H9 (cell line): ENCODE measurements at regions not wholly inside any gene's neighbourhood (a gene's known extent, or its start where the extent isn't known, plus 50 kb on each side); places are given as distances from the start of the nearest gene placed in this dataset.

ENCODE experiments used
- DNase-seq: peaks from one replicate; pipeline ENCODE4 v3.0.0-alpha.2; 2017
- H2AFZ ChIP-seq: one replicate; pipeline ENCODE4 v1.6.1; 2013; ENCODE audit warnings: mild to moderate bottlenecking, low read length, control low read depth, moderate library complexity
- H2AK5ac ChIP-seq: 2 replicates; pipeline ENCODE4 v1.6.1; 2013; ENCODE audit warnings: low read length, control low read depth, mixed read lengths; ENCODE audit not compliant: insufficient read length
- H2BK120ac ChIP-seq: one replicate; pipeline ENCODE4 v1.6.1; 2013; ENCODE audit warnings: low read depth, mild to moderate bottlenecking, low read length, control low read depth, inconsistent platforms; ENCODE audit not compliant: poor library complexity, severe bottlenecking
- H2BK12ac ChIP-seq: 2 replicates; pipeline ENCODE4 v1.6.1; 2013; ENCODE audit warnings: low read length, control low read depth, mixed read lengths, low read depth; ENCODE audit not compliant: insufficient read length
- H2BK15ac ChIP-seq: 2 replicates; pipeline ENCODE4 v1.6.1; 2013; ENCODE audit warnings: low read depth, low read length, control low read depth
- H2BK20ac ChIP-seq: one replicate; pipeline ENCODE4 v1.6.1; 2013; ENCODE audit warnings: low read depth, mild to moderate bottlenecking, low read length, control low read depth, inconsistent platforms; ENCODE audit not compliant: poor library complexity, severe bottlenecking
- H2BK5ac ChIP-seq: 2 replicates; pipeline ENCODE4 v1.6.1; 2013; ENCODE audit warnings: low read length, control low read depth, mixed read lengths; ENCODE audit not compliant: insufficient read length
- H3K14ac ChIP-seq: 2 replicates; pipeline ENCODE4 v1.6.1; 2013; ENCODE audit warnings: low read length, control low read depth; ENCODE audit not compliant: insufficient read depth
- H3K18ac ChIP-seq: 2 replicates; pipeline ENCODE4 v1.6.1; 2013; ENCODE audit warnings: low read depth, mild to moderate bottlenecking, mixed read lengths, low read length, control low read depth; ENCODE audit not compliant: insufficient read length
- H3K23ac ChIP-seq: 2 replicates; pipeline ENCODE4 v1.6.1; 2013; ENCODE audit warnings: low read length, control low read depth, mixed read lengths, low read depth; ENCODE audit not compliant: insufficient read length
- H3K23me2 ChIP-seq: 2 replicates; pipeline ENCODE4 v1.6.1; 2013; ENCODE audit warnings: low read depth, mild to moderate bottlenecking, mixed read lengths, low read length, control low read depth; ENCODE audit not compliant: insufficient read length, poor library complexity, severe bottlenecking
- H3K27ac ChIP-seq: 2 replicates; pipeline ENCODE4 v1.5.1; 2013; ENCODE audit warnings: low read length, control low read depth, mixed read lengths, low read depth; ENCODE audit not compliant: insufficient read length
- H3K27me3 ChIP-seq: 2 replicates; pipeline ENCODE4 v1.6.1; 2013; ENCODE audit warnings: low read length, control low read depth, inconsistent platforms; ENCODE audit not compliant: insufficient read depth
- H3K4ac ChIP-seq: 2 replicates; pipeline ENCODE4 v1.6.1; 2013; ENCODE audit warnings: low read depth, mild to moderate bottlenecking, control low read depth, inconsistent platforms, low read length, moderate library complexity
- H3K4me1 ChIP-seq: 2 replicates; pipeline ENCODE4 v1.6.1; 2013; ENCODE audit warnings: low read length, control low read depth, inconsistent platforms; ENCODE audit not compliant: insufficient read depth
- H3K4me2 ChIP-seq: 2 replicates; pipeline ENCODE4 v1.6.1; 2013; ENCODE audit warnings: low read length, control low read depth, mixed read lengths; ENCODE audit not compliant: insufficient read length, insufficient read depth
- H3K56ac ChIP-seq: 2 replicates; pipeline ENCODE4 v1.6.1; 2013; ENCODE audit warnings: low read depth, mild to moderate bottlenecking, mixed read lengths, low read length, control low read depth; ENCODE audit not compliant: insufficient read length
- H3K79me1 ChIP-seq: 2 replicates; pipeline ENCODE4 v1.6.1; 2013; ENCODE audit warnings: low read depth, mild to moderate bottlenecking, moderate library complexity, low read length, control low read depth, inconsistent platforms; ENCODE audit not compliant: insufficient read depth, poor library complexity, severe bottlenecking
- H3K79me2 ChIP-seq: 2 replicates; pipeline ENCODE4 v1.6.1; 2013; ENCODE audit warnings: low read length, control low read depth, inconsistent platforms; ENCODE audit not compliant: insufficient read depth
- H3K9ac ChIP-seq: 2 replicates; pipeline ENCODE4 v1.6.1; 2013; ENCODE audit warnings: low read length, control low read depth, mixed read lengths; ENCODE audit not compliant: insufficient read length; ENCODE audit errors: extremely low read depth
- H3K9me3 ChIP-seq: one replicate; pipeline ENCODE4 v1.6.1; 2013; ENCODE audit warnings: low read depth, low read length, inconsistent platforms; ENCODE audit not compliant: control insufficient read depth
- H3T11ph ChIP-seq: one replicate; pipeline ENCODE4 v1.6.1; 2013; ENCODE audit warnings: mild to moderate bottlenecking, low read length, control low read depth, inconsistent platforms
- H4K20me1 ChIP-seq: one replicate; pipeline ENCODE4 v1.6.1; 2013; ENCODE audit not compliant: control insufficient read depth, insufficient read length, insufficient read depth
- H4K5ac ChIP-seq: 2 replicates; pipeline ENCODE4 v1.6.1; 2013; ENCODE audit warnings: low read depth, mild to moderate bottlenecking, mixed read lengths, low read length, control low read depth; ENCODE audit not compliant: insufficient read length
- H4K8ac ChIP-seq: replicated peaks from 2 replicates; pipeline ENCODE4 v1.6.1; 2013; ENCODE audit warnings: low read length, control low read depth, mixed read lengths, low read depth; ENCODE audit not compliant: insufficient read length
- H4K91ac ChIP-seq: 2 replicates; pipeline ENCODE4 v1.6.1; 2013; ENCODE audit warnings: low read depth, mild to moderate bottlenecking, moderate library complexity, mixed read lengths, low read length, control low read depth; ENCODE audit not compliant: insufficient read length
- H3K27ac Mint-ChIP-seq, 3 experiments: 2 replicates in 2 of 3; 3 replicates in 1 of 3; pipeline ENCODE4 v1.8.0; 2020 to 2021; ENCODE audit warnings: mixed read lengths in 3 of 3, mild to moderate bottlenecking in 1 of 3, moderate library complexity in 1 of 3
- H3K27me3 Mint-ChIP-seq: 2 replicates; pipeline ENCODE4 v1.8.0; 2021; ENCODE audit warnings: low read depth, mild to moderate bottlenecking, moderate library complexity, mixed read lengths
- H3K36me3 Mint-ChIP-seq, 3 experiments: 2 replicates in 2 of 3; 3 replicates in 1 of 3; pipeline ENCODE4 v1.8.0; 2020 to 2021; ENCODE audit warnings: low read depth in 3 of 3, mixed read lengths in 3 of 3; ENCODE audit not compliant: insufficient read depth in 1 of 3
- H3K4me1 Mint-ChIP-seq, 2 experiments: 2 replicates each; pipeline ENCODE4 v1.8.0; 2020; ENCODE audit warnings: mixed read lengths in 2 of 2
- H3K4me3 Mint-ChIP-seq, 2 experiments: 2 replicates in 1 of 2; 3 replicates in 1 of 2; pipeline ENCODE4 v1.8.0; 2020 to 2021; ENCODE audit warnings: mild to moderate bottlenecking in 2 of 2, mixed read lengths in 2 of 2, moderate library complexity in 1 of 2
- H3K9me3 Mint-ChIP-seq, 2 experiments: 2 replicates in 1 of 2; 3 replicates in 1 of 2; pipeline ENCODE4 v1.8.0; 2020; ENCODE audit warnings: mild to moderate bottlenecking in 2 of 2, mixed read lengths in 2 of 2, moderate library complexity in 1 of 2
- WGBS: extraction: QIAGEN DNeasy Blood & Tissue Kit; methylation state at CpG from one replicate; pipeline ENCODE4 v1.1.7; 2013; ENCODE audit warnings: missing lambda C conversion rate, low lambda C conversion rate, mixed read lengths; ENCODE audit not compliant: insufficient read length; ENCODE audit errors: extremely low coverage; 5-methylcytosine and 5-hydroxymethylcytosine counted together
- TF ChIP-seq, protein P1 (sequence below): fragments of 200-600 bp; sonication (generic); conservative IDR thresholded peaks from 3 replicates; pipeline ENCODE4 v1.8.0; 2021; ENCODE audit warnings: antibody characterized with exemption, mild to moderate bottlenecking

- Histone ChIP-seq H2BK5ac (no peak overlapping the region), H2BK12ac (no peak overlapping the region), H3K14ac (no peak overlapping the region), H3T11ph (no peak overlapping the region), H4K91ac (no peak overlapping the region), H4K20me1 (no peaks in the 10 kb centered on the region), H3K23me2 (no peaks in the 10 kb centered on the region), H2BK120ac (no peak overlapping the region), H3K4me2 (no peak overlapping the region), H3K23ac (no peak overlapping the region), H4K8ac (no peak overlapping the region), H2AK5ac (no peak overlapping the region), H3K18ac (no peak overlapping the region), H3K27ac (no peak overlapping the region), H2AFZ (no peak overlapping the region), H3K56ac (no peak overlapping the region), H2BK15ac (no peak overlapping the region), H3K79me1 (no peaks in the 10 kb centered on the region), H3K9me3 (no peaks in the 10 kb centered on the region), H4K5ac (no peak overlapping the region), H3K9ac (no peak overlapping the region), H3K27me3 (no peaks in the 10 kb centered on the region), H3K79me2 (no peaks in the 10 kb centered on the region), H3K4me1 (no peaks in the 10 kb centered on the region), H2BK20ac (no peak overlapping the region), H3K4ac (no peak overlapping the region)
- Mint-ChIP-seq H3K4me3 (no peak overlapping the region), H3K9me3 (no peaks in the 10 kb centered on the region), H3K4me1 (peaks cover 0 to 2% of the 10 kb centered on the region in 2 experiments; a peak in 1 of 4 replicates), H3K27ac (no peak overlapping the region), H3K27me3 (no peaks in the 10 kb centered on the region), H3K36me3 (no peaks in the 10 kb centered on the region)
- no CpG with 5 or more reads among the region's 1 CpG for WGBS
- no peak for DNase-seq
- TF ChIP-seq, protein P1, sequence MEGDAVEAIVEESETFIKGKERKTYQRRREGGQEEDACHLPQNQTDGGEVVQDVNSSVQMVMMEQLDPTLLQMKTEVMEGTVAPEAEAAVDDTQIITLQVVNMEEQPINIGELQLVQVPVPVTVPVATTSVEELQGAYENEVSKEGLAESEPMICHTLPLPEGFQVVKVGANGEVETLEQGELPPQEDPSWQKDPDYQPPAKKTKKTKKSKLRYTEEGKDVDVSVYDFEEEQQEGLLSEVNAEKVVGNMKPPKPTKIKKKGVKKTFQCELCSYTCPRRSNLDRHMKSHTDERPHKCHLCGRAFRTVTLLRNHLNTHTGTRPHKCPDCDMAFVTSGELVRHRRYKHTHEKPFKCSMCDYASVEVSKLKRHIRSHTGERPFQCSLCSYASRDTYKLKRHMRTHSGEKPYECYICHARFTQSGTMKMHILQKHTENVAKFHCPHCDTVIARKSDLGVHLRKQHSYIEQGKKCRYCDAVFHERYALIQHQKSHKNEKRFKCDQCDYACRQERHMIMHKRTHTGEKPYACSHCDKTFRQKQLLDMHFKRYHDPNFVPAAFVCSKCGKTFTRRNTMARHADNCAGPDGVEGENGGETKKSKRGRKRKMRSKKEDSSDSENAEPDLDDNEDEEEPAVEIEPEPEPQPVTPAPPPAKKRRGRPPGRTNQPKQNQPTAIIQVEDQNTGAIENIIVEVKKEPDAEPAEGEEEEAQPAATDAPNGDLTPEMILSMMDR = no peak
Measured at GRCh38 chrX:95728446-95728845, 956.2 kb upstream of the DIAPH2 start.
